GM19239 (cell line): ENCODE measurements at regions not wholly inside any gene's neighbourhood (a gene's known extent, or its start where the extent isn't known, plus 50 kb on each side); places are given as distances from the start of the nearest gene placed in this dataset.

ENCODE experiments used
- DNase-seq: peaks from one replicate; pipeline ENCODE4 v3.0.0; 2011; ENCODE audit warnings: low spot score; ENCODE audit not compliant: insufficient read length
- FAIRE-seq: peaks from 2 replicates; lab custom pipeline; 2011; peaks lifted over from hg19 to GRCh38; lab: Jason Lieb, UNC

- FAIRE-seq, result no peak
- no peak for DNase-seq
These were observed 60.2 kb downstream of the ADAMTS1 start for GRCh38 chr21:26784974-26785373.

GRCh38 chr21:26783466-26784195 is 61.6 kb downstream of the ADAMTS1 start:
- no peak for DNase-seq
- FAIRE-seq, result no peak

GRCh38 chr21:26782747-26783146 is 62.5 kb downstream of the ADAMTS1 start:
- DNase-seq, result no peak
- no peak for FAIRE-seq

GRCh38 chr21:26782331-26782730 is 62.9 kb downstream of the ADAMTS1 start:
- DNase-seq (no peak), FAIRE-seq (no peak)

GRCh38 chr21:26781331-26781730 is 63.9 kb downstream of the ADAMTS1 start:
- FAIRE-seq, result no peak
- no peak for DNase-seq

- FAIRE-seq, result no peak
- DNase-seq, result no peak
These were observed 68.0 kb downstream of the ADAMTS1 start for GRCh38 chr21:26777166-26777565.

- FAIRE-seq (no peak), DNase-seq (no peak)
These were observed 68.7 kb downstream of the ADAMTS1 start for GRCh38 chr21:26776310-26777021.

- FAIRE-seq (no peak), DNase-seq (no peak)
These were observed 72.2 kb downstream of the ADAMTS1 start for GRCh38 chr21:26773058-26773457.

- FAIRE-seq (no peak), DNase-seq (no peak)
These were observed 75.5 kb downstream of the ADAMTS1 start for GRCh38 chr21:26769613-26770188.

GRCh38 chr21:26766826-26767325 is 78.3 kb downstream of the ADAMTS1 start:
- DNase-seq, result no peak
- FAIRE-seq, result no peak

GRCh38 chr21:26761174-26761915 is 83.9 kb downstream of the ADAMTS1 start:
- no peak for FAIRE-seq
- no peak for DNase-seq

GRCh38 chr21:26759731-26760130 is 85.5 kb downstream of the ADAMTS1 start:
- FAIRE-seq (no peak), DNase-seq (no peak)

- FAIRE-seq, result no peak
These were observed 86.9 kb downstream of the ADAMTS1 start for GRCh38 chr21:26758083-26758880.

GRCh38 chr21:26756491-26757159 is 88.6 kb downstream of the ADAMTS1 start:
- FAIRE-seq, result no peak

More at GRCh38 chr21:26758083-26758880, 86.9 kb downstream of the ADAMTS1 start:
- no peak for DNase-seq

GRCh38 chr21:26754853-26755252 is 90.4 kb downstream of the ADAMTS1 start:
- DNase-seq (no peak), FAIRE-seq (no peak)

More at GRCh38 chr21:26756491-26757159, 88.6 kb downstream of the ADAMTS1 start:
- DNase-seq, result no peak

GRCh38 chr21:26753822-26754221 is 91.4 kb downstream of the ADAMTS1 start:
- FAIRE-seq (no peak), DNase-seq (no peak)

- DNase-seq (no peak), FAIRE-seq (no peak)
These were observed 92.4 kb downstream of the ADAMTS1 start for GRCh38 chr21:26752849-26753248.

GRCh38 chr21:26751305-26751704 is 93.9 kb downstream of the ADAMTS1 start:
- no peak for FAIRE-seq

GRCh38 chr21:26748066-26748465 is 97.1 kb downstream of the ADAMTS1 start:
- no peak for FAIRE-seq
- no peak for DNase-seq

More at GRCh38 chr21:26751305-26751704, 93.9 kb downstream of the ADAMTS1 start:
- DNase-seq, result no peak
